Stimulated activated CD8-positive, alpha-beta memory T cell treated with anti-CD3 and anti-CD28 coated beads, Interleukin-15, amount 100 ng/mL, for 1 hour (primary cell): ENCODE measurements at regions not wholly inside any gene's neighbourhood (a gene's known extent, or its start where the extent isn't known, plus 50 kb on each side); places are given as distances from the start of the nearest gene placed in this dataset.
"Not testable (repeated sequence)": the region's sequence is repeated elsewhere in the genome, so short reads cannot be mapped to it uniquely, and the experiment has no call there.

Source experiments
- DNase-seq: peaks from one replicate; pipeline ENCODE4 v3.0.0-alpha.2; 2020; ENCODE audit warnings: low read depth

- DNase-seq: not testable (repeated sequence)
Observed at GRCh38 chr6:167690167-167690922, 136.4 kb upstream of the AFDN start.

- DNase-seq: no peak
Observed at GRCh38 chr6:167690931-167691330, 135.8 kb upstream of the AFDN start.

- DNase-seq: no peak
Observed at GRCh38 chr6:167691533-167692312, 135.0 kb upstream of the AFDN start.

GRCh38 chr6:167693478-167693877, 133.2 kb upstream of the AFDN start:
- DNase-seq: not testable (repeated sequence)

GRCh38 chr6:167695831-167696230, 130.9 kb upstream of the AFDN start:
- no peak for DNase-seq

GRCh38 chr6:167696296-167696695, 130.4 kb upstream of the AFDN start:
- DNase-seq: no peak

GRCh38 chr6:167697316-167697715, 129.4 kb upstream of the AFDN start:
- no peak for DNase-seq

GRCh38 chr6:167698540-167698939, 128.2 kb upstream of the AFDN start:
- no peak for DNase-seq

- DNase-seq: no peak
Observed at GRCh38 chr6:167699141-167699931, 127.4 kb upstream of the AFDN start.

GRCh38 chr6:167700199-167700598, 126.5 kb upstream of the AFDN start:
- no peak for DNase-seq

GRCh38 chr6:167701010-167701409, 125.7 kb upstream of the AFDN start:
- no peak for DNase-seq

- DNase-seq: no peak
Observed at GRCh38 chr6:167702241-167702827, 124.4 kb upstream of the AFDN start.

- DNase-seq: no peak
Observed at GRCh38 chr6:167703347-167703746, 123.4 kb upstream of the AFDN start.

GRCh38 chr6:167703781-167704180, 122.9 kb upstream of the AFDN start:
- no peak for DNase-seq

- DNase-seq: no peak
Observed at GRCh38 chr6:167704396-167704901, 122.3 kb upstream of the AFDN start.

- no peak for DNase-seq
Observed at GRCh38 chr6:167705211-167705750, 121.4 kb upstream of the AFDN start.

- DNase-seq: peak; percentile 12
Observed at GRCh38 chr6:167706313-167707109, 120.2 kb upstream of the AFDN start.

GRCh38 chr6:167707686-167708500, 118.8 kb upstream of the AFDN start:
- no peak for DNase-seq

GRCh38 chr6:167708501-167709094, 118.1 kb upstream of the AFDN start:
- no peak for DNase-seq

GRCh38 chr6:167709196-167709595, 117.5 kb upstream of the AFDN start:
- no peak for DNase-seq
